ENCODE measurements at regions not wholly inside any gene's neighbourhood (a gene's known extent, or its start where the extent isn't known, plus 50 kb on each side); places are given as distances from the start of the nearest gene placed in this dataset.

DNA sequence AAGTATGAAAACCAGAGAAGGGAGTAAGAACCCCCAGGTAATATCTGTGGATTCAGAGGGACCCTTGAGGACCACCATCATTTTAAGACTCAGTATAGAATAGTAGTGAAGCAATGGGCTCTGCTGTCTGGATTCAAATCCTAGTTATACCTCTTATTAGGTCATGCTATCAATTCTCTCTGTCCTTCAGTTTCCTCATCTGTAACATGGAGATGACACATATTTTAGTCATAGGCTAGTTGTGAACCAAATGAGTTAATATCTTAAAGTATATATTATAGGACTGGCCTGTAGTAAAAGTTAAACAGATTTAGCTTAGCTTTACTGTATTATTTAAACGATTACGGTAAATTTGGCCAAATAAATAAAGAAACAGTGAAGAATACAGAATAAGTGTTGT is 177.3 kb upstream of the GOLIM4 start:
- TF ChIP-seq FOSL1 (CRISPR knock-in tag; IDR thresholded peaks at IDR 0.05; ENCODE audit: borderline replicate concordance) (no peak), YEATS4 (CRISPR knock-in tag; IDR thresholded peaks at IDR 0.05; ENCODE audit: borderline replicate concordance) (no peak), GABPB1 (CRISPR knock-in tag; IDR thresholded peaks at IDR 0.05) (no peak)
- TF ChIP-seq, protein P1, sequence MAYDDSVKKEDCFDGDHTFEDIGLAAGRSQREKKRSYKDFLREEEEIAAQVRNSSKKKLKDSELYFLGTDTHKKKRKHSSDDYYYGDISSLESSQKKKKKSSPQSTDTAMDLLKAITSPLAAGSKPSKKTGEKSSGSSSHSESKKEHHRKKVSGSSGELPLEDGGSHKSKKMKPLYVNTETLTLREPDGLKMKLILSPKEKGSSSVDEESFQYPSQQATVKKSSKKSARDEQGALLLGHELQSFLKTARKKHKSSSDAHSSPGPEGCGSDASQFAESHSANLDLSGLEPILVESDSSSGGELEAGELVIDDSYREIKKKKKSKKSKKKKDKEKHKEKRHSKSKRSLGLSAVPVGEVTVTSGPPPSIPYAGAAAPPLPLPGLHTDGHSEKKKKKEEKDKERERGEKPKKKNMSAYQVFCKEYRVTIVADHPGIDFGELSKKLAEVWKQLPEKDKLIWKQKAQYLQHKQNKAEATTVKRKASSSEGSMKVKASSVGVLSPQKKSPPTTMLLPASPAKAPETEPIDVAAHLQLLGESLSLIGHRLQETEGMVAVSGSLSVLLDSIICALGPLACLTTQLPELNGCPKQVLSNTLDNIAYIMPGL (CRISPR knock-in tag; IDR thresholded peaks at IDR 0.05; ENCODE audit: borderline replicate concordance in 1 of 2, low read depth in 1 of 2) = no peak
